ENCODE measurements at regions not wholly inside any gene's neighbourhood (a gene's known extent, or its start where the extent isn't known, plus 50 kb on each side); places are given as distances from the start of the nearest gene placed in this dataset.

GRCh38 chr7:136053689-136054485 lies 76.7 kb upstream of the MTPN start:
- TF ChIP-seq, protein P1, sequence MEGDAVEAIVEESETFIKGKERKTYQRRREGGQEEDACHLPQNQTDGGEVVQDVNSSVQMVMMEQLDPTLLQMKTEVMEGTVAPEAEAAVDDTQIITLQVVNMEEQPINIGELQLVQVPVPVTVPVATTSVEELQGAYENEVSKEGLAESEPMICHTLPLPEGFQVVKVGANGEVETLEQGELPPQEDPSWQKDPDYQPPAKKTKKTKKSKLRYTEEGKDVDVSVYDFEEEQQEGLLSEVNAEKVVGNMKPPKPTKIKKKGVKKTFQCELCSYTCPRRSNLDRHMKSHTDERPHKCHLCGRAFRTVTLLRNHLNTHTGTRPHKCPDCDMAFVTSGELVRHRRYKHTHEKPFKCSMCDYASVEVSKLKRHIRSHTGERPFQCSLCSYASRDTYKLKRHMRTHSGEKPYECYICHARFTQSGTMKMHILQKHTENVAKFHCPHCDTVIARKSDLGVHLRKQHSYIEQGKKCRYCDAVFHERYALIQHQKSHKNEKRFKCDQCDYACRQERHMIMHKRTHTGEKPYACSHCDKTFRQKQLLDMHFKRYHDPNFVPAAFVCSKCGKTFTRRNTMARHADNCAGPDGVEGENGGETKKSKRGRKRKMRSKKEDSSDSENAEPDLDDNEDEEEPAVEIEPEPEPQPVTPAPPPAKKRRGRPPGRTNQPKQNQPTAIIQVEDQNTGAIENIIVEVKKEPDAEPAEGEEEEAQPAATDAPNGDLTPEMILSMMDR (conservative IDR thresholded peaks at IDR 0.05; ENCODE audit: low read depth, low read length), result no peak
- H3K4me3 ChIP-seq (ENCODE audit: low read depth, low read length), result no peak overlapping the region
- DNase-seq (ENCODE audit: low read depth), result no peak

GRCh38 chr7:136051203-136051928 lies 74.2 kb upstream of the MTPN start:
- no peak overlapping the region for H3K4me3 ChIP-seq (ENCODE audit: low read depth, low read length)
- TF ChIP-seq, protein P1 (conservative IDR thresholded peaks at IDR 0.05; ENCODE audit: low read depth, low read length), result no peak
- no peak for DNase-seq (ENCODE audit: low read depth)

- no peak for DNase-seq (ENCODE audit: low read depth)
- no peak overlapping the region for H3K4me3 ChIP-seq (ENCODE audit: low read depth, low read length)
- TF ChIP-seq, protein P1 (conservative IDR thresholded peaks at IDR 0.05; ENCODE audit: low read depth, low read length), result no peak
Measured at GRCh38 chr7:136050462-136050847, 73.3 kb upstream of the MTPN start.

DNA sequence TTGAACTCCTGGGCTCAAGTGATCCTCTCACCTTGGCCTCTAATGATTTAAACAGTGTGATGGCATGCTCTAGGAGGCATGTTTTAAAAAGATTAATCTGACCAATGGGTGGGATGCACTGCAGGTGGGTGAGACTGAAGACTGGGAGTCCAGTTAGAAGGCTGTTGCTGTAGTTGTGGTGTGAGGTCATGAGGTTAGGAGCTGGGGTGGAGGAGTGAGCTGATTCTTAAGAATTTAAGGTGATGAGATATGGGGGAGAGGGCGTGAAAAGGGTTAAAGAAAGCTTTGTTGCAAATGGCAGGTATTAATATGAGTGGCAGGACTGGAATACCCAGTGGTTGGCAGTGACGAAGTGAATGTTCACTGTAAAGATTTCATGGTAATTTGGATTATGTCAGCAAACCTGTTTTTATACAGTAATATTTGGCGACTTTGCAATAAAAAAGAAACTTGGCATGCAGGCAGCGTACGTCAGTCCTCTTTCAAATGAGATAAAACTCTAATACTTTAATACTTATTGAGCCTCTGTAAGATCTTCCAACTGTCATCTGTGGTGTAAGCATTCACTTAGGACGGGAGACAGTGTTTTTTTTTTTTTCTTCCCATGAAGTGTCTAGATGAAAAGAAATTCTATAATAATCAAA lies 72.8 kb upstream of the MTPN start:
- DNase-seq (ENCODE audit: low read depth), result no peak
- no peak overlapping the region for H3K4me3 ChIP-seq (ENCODE audit: low read depth, low read length)
- TF ChIP-seq, protein P1 (conservative IDR thresholded peaks at IDR 0.05; ENCODE audit: low read depth, low read length), result no peak

DNA sequence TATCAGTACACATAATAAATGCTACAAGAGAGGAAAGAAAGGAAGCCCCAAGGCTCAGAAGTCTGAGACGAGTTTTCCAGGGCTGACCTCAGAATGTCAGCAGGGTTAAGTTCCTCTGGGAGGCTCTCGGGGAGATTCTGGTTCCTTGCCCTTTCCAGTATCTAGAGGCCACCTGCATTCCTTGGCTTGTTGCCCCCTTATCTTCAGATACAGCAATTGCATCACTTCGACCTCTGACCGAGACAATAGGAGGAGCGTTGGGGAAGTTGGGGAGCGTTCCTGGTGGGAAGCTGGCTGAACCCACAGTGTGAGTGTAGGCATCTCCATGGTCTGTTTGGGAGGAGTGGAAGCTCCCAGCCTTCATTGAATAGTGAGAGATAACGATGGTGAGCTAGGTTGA lies 72.0 kb upstream of the MTPN start:
- TF ChIP-seq, protein P1 (conservative IDR thresholded peaks at IDR 0.05; ENCODE audit: low read depth, low read length), result no peak
- no peak overlapping the region for H3K4me3 ChIP-seq (ENCODE audit: low read depth, low read length)
- DNase-seq (ENCODE audit: low read depth), result no peak

DNA sequence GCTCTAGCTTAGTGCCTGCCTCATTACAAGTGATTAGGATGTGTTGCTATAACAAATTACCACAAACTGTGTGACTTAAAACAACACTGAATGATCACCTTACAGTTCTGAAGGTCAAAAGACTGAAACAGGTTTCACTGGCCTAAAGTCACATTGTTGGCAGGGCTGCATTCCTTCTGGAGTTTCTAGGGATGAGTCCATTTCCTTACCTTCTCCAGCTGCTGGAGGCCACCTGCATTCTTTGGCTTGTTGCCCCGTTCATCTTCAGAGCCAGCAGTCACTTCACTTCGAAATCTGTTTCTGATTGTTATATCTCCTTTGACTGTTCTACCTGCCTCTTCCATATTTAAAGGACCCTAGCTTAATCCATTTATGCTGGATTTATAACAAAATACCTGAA lies 69.4 kb upstream of the MTPN start:
- H3K4me3 ChIP-seq (ENCODE audit: low read depth, low read length), result no peak overlapping the region
- TF ChIP-seq, protein P1 (conservative IDR thresholded peaks at IDR 0.05; ENCODE audit: low read depth, low read length), result no peak
- no peak for DNase-seq (ENCODE audit: low read depth)
